Endometrium (tissue), 2 donors: ENCODE measurements at regions not wholly inside any gene's neighbourhood (a gene's known extent, or its start where the extent isn't known, plus 50 kb on each side); places are given as distances from the start of the nearest gene placed in this dataset.
"Not testable (repeated sequence)": the region's sequence is repeated elsewhere in the genome, so short reads cannot be mapped to it uniquely, and the experiment has no call there.

Experiments used
- FAIRE-seq: peaks from 2 replicates; lab custom pipeline; 2012; peaks lifted over from hg19 to GRCh38; lab: Jason Lieb, UNC
- donor health status: control.
- donor health status: control.

DNA sequence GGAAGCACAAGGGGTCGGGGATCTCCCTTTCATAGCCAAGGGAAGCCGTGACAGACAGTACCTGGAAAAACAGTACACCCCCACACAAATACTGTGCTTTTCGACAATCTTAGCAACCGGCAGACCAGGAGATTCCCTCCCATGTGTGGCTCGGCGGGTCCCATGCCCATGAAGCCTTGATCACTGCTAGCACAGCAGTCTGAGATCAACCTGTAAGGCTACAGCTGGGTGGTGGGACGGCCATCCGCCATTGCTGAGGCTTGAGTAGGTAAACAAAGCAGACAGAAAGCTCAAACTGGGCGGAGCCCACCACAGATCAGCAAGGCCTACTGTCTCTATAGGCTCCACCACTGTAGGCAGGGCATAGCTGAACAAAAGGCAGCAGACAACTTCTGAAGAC, 180.2 kb upstream of the SOX6 start:
- FAIRE-seq, result no peak

DNA sequence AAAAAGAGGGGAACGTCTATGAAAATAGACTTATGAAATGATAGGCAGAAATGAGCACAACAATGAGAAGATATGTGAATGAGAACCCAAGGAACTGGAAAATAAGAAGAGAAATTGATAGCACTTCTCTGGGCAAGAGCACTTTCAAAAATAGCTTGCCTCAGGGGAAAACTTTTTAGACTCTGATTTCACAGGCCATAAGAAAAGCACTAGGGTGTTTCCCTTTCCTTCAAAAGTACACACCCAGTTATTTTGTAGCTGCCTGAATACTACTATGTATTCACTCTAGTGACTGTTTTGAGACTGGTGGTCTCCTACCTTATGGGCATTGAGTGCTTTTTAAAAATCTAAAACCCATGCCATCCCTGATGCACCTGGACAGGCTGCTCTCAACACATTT, 172.3 kb upstream of the SOX6 start:
- no peak for FAIRE-seq

DNA sequence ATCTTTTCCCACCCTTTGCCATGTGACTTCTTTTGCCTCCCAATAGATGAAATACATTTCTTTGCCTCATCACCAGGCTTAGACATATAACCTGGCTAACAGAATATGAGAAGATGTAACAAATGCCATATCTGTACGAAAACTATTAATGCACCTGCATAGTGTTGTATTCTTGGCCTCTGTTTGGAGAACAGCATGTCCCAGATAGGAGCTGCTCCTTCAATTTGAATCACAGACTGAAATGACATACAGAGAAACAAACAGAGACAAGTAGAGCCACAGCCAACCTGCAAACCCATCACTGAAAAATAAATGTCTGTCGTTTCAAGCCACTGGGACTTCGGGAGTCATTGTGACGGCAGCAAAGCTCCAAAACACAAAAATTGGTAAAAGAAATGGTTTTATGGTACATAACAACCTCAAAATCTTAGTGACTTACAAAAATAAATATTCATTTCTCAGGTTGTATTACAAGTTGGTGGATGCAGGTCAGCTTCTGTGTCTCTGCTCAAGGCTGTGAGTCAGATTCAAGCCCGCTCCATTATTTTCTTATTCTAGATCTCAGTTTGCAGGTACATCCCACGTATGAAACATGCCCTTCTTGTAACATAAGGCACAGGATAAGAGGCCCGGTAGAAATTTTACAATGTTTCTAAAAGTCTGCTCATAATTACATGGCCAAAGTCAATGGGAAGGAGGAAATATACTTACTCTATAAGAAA, 171.3 kb upstream of the SOX6 start:
- no peak for FAIRE-seq

DNA sequence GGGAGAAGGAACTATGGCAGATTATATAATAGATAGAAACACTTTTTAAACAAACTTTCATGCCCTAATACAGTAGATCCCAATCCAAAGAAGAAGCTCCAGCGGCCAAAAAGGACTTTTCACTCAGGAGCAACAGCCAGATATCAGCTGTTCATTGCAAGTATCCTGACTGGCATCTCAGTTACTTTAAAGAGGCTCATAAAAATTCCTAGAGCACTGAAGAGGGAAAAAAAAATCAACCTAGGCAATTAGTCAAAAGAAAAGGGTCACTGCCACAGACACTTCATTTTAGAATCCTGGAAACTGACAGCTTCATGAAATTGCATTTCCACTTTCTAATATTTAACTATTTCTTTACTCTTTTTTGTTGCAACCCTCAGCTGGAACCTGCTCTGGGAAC, 170.6 kb upstream of the SOX6 start:
- FAIRE-seq, result no peak

DNA sequence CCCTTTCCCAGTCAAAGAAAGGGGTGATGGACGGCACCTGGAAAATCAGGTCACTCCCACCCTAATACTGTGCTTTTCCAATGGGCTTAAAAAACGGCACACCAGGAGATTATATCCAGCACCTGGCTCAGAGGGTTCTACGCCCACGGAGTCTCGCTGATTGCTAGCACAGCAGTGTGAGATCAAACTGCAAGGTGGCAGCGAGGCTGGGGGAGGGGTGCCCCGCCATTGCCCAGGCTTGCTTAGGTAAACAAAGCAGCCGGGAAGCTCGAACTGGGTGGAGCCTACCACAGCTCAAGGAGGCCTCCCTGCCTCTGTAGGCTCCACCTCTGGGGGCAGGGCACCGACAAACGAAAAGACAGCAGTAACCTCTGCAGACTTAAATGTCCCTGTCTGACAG, 164.4 kb upstream of the SOX6 start:
- FAIRE-seq, result not testable (repeated sequence)

DNA sequence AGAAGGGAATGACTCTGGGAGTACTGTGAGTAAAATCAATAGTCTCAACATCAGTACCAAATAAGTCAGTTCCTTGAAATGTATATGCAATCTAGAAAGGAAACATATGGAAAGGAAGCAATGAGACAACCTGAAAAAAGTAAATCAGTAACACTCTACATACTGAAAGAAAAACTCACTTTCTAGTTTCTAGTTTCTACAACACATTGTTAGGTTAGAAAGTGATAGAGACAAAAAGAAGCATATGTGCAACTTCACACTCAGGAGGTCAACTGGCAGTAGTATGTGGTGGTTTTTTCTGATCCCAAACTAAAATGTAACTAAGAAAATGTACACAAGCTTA, 156.5 kb upstream of the SOX6 start:
- no peak for FAIRE-seq

DNA sequence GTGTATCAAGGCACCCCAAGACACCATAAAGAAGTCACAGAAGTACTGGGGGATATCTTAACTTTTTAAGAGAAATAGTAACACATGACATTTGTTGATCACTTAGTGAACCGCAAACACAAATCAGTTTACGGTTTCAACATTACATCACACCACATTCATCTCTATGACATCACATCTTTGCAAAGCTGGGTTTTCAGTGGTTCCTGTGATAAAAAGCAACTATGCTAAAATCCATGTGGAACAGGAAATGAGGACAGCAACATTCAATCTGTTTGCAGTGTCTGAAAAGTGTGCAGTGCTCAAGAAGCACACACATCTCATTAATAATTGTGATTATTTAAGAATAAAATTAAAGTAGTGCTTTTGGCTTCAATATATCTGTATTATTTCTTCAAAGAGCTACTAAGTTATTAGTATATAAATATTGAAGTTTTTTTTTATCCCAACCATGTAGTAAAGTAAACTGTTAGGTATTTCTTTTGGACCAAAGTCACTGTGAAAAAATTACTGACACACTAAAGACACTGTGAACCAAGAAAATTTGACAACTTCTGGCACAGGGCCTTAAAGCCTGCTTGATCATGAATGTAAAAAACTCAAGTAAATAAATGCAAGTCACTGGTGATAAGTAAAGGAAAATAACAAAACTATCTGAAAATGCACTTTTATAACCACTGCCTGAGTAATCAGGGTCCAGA, 156.0 kb upstream of the SOX6 start:
- FAIRE-seq, result no peak

DNA sequence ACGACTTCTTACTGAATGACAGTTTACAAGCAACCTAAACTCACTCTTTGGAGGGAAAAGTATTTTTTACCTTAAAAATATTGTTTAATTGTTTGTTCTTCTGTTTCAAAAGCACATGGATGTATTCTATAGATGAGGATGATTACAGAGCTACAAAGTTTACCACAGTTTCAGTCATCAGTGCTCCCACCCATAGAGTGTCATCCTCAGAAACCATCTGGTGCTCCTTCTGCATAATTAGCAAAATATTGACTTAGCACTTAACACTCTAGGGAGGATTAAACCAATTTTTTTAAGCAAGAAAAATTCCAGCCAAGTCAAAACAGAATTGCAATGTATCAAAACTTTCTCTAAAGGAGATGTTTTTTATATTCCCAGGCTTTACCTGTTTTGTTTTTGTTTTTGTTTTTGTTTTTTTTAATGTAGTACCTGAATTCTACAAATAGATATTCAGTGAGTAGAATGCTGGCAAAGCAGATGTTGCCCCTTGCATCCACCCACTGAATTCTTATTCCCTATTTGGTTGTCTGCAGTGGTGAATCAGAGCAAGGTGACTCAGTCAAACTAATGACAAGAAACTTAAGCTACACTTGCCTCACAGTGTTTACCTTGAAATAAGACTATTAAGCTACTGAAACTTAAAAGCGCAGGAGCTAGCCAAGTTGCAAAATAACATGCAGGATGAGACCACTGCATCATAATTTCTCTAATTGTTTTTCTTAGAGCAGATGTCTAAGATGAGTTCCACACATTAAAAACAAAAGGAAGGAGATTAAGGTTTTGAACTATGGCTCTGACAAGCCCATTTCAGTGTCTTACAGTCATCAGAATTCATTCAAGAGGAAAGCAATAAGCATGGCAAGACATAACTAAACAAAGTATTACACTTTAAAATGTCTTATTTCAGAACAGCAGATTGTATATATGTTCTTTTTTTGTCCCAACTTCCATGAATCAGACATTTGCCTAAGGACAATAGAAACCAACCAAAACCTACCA, 155.1 kb upstream of the SOX6 start:
- FAIRE-seq, result no peak

DNA sequence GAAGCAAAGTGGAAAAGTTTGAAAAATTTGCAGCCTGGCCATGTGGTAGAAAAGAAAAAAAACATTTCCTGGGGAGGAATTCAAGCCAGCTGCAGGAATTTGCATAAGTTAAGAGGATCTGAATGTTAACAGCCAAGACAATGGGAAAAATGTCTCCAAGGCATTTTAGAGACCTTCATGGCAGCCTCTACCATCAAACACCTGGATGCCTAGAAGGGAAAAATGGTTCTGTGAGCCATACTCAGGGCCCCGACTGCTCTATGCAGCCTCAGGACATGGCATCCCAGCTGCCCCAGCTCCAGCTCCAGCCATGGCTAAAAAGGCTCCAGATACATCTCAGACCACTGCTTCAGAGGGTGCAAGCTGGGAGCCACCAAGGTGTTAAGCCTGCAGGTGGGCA, 149.1 kb upstream of the SOX6 start:
- no peak for FAIRE-seq

DNA sequence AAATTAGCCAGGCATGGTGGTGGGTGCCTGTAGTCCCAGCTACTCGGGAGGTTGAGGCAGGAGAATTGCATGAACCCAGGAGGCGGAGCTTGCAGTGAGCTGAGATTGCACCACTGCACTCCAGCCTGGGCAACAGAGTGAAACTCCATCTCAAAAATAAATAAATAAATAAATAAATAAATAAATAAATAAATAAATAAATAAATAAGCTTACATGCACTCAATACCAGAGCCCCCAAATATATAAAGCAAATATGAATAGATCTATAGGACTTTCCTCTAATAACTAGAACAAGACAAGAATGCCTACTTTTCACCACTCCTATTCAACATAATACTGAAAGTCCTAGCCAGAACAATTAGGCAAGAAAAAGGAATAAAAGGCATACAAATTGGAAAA, 147.5 kb upstream of the SOX6 start:
- FAIRE-seq, result not testable (repeated sequence)

DNA sequence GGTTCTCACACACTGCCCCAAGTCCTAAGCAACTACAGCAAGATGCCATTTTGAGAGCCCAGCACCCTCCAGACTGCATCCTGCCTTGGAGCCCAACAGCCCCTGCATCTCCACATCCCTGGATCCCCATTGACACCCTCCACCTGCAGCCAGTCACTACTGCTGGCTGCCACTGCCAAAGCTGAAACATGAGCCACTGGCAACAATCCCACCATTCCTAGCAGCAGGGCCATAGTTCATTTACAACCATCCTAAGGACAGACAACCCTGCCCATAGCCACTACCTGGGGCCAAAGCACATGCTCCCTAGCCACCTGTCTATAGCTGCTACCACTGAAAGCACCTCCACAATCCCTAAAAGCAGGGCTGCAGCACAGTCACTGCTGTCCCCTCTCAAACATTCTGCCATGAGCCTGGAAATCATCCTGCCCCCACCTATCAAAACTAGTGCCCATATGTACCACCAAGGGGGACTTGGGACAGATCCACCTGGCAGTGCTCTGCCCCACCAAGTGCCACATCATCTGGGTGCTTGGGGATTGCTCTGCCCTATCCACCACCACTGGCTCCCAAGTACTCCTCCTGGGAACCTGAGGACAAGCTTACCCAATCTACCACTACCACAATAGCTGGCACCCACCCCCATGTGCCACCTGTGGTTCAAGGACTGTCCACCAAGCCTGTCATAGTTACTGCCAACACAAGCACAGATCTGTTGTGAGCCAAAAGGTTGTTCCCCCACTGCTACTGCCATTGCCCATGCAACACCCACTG, 138.8 kb upstream of the SOX6 start:
- FAIRE-seq, result no peak

DNA sequence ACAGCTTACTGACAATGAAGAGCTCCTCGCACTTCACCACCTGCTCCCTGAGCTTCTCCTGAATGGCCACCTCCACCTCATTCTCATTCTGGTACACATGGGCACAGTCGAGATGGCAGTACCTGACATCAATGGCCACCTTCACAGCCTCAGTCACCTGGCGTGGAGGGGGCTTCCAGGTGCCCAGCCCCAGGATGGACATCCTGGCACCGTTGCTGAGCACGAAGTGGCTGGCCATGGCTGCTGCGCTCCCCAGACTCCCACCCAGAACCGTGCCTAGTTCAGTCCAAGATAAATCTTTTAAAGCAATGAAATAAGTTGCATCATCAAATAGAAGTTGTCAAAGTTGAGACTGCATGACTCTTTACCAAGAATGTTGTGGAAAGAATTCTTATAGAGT, 128.1 kb upstream of the SOX6 start:
- FAIRE-seq, result no peak

DNA sequence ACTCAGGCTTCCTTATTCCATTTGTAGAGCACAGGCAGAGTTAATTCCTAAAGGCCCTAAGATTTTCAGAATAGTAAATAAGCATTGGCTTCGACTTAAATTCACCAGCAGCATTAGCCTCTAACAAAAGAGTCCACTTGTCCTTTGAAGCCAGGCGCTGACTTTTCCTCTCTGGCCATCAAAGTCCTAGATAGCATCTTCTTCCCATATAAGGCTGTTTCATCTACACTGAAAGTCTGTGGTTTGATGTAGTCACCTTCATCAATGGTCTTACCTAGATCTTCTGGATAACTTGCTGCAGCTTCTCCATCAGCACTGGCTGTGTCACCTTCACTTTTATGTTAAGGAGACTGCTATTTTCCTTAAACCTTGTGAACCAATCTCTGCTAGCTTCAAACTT, 118.3 kb upstream of the SOX6 start:
- no peak for FAIRE-seq

DNA sequence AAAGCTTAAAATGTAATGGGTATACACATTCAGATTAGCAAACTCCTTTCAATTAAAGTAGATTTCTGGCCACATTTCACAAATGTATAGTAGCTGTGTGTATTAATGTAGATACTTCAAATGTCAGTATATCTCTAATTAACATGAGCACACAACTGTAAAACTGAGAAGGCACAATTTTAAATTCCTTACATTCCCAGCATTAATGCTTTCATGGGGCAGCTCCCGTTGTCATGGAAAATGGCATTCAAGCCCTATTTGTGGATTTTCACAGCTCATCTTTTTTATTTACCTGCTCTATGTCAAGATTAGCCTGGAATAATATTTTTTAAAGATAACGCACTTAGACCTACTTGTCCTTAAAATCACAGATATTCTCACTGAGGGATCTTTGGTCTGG, 113.6 kb upstream of the SOX6 start:
- no peak for FAIRE-seq

DNA sequence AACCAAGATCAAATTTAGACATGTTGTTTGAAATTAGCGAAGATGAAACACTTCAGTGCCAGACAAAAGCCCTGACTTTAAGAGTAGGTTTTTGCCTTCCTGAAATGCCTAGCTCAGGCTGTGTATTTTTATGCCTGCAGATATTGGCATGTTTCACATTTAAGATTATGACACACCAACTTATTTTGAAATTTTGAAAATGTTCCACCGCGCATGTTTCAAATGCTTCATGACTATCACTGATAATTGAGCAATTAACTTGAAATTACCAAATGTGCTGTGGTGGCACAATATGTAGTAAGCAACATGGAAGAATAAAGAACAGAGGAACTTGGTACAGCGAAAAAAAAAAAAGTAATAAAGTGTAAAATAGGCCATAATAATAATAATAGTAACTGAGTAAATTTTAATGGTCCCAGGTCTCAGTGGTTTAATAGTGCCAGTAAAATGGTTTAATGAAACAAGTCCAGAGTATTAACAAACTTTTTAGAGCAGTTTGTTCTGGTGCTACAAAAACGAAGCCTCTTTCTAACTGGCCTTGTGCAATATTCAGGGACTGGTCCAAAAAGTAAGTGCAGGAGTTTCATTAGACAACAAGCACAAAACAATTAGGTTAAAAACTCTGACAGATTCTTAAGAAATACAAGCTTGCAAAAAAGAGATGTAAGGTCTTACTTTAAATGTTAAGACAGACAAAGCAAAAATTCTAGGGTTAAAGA, 112.5 kb upstream of the SOX6 start:
- FAIRE-seq, result no peak

DNA sequence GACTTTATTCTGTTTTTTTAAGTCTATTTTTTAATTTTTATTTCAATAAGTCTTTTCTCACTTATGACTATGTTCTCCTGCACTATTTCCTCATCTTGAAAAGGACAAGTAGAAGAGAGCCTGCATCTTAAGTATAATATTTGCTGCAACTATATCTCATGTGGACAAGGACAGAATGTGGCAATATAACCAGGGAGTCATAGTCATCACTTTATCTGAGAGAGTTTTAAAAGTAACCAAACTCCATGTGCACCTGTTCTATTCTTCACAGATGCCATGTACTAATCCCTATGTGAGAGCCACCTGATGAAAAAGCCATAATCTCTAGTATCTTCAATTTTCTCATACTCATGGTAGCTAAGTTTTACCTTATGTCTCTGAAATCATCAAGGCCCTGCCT, 104.2 kb upstream of the SOX6 start:
- no peak for FAIRE-seq

DNA sequence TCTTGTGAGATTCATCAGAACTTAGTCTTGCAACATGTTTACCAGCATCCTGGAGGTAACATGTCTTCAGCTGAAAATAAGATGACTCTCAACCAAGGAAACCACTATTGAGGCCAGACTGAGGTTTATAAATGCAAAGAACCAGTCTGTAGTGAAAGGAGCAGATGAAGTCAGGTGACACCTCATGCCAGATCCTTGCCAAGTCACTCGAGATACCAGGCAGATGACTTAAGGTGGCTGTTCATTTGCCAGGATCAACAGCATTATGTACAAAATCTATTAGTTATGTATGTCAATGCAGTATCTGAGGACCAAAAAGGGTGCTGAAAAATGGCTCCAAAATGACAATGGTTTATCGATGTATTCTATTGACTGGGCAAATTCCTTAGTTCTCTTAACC, 100.0 kb upstream of the SOX6 start:
- no peak for FAIRE-seq

DNA sequence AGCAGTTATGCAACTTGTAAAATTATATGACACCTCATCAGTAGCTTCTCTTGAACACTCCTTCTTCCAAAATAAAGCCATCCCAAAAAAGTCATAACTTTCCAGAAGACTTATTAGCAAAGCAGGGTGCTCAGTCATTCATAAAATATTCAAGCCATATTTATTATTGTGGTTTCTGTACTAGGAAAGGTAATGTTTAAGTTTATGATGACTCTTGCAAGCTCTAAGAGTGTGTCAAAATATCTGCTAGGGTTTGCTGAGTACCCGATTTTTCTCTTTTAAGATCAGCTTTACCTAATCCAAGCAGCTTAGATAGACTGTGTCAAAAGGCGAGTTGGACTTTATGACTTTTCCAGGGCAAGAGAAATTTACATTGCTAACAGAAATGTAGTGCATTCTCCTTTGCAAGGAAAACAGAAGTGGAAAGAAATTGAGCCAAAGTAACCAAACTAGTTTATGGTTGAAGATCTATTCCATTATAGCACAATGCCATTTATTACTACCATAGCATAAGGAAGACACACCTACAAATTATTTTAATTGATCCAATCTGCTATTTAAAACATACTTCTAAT, 98.0 kb upstream of the SOX6 start:
- FAIRE-seq, result no peak

DNA sequence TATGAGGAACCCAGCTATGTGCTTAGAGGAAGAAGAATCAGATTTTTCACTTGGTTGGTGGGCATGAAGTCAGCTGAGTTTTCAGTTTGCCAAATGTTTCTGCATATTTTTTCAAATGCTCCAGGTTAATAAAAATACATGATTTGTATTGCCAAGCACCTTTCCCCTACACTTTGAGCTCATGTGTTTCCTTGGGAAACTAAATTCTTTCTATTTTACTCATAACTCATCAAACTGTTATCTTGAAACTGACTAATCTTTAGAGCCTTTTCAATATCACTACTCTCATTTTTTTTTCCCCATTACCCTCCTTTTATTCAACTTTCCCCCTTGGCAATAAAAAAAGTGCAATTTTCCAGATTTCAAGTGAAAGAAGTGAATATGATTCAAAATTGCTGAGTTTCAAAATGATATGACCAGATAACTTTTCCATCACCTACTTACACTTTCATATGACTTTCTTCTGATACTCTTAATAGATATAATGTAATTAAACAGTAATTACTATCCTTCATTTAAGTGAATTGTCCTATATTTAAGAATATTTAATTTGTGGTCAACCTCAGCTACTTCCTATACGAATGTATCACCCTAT, 91.9 kb upstream of the SOX6 start:
- no peak for FAIRE-seq

DNA sequence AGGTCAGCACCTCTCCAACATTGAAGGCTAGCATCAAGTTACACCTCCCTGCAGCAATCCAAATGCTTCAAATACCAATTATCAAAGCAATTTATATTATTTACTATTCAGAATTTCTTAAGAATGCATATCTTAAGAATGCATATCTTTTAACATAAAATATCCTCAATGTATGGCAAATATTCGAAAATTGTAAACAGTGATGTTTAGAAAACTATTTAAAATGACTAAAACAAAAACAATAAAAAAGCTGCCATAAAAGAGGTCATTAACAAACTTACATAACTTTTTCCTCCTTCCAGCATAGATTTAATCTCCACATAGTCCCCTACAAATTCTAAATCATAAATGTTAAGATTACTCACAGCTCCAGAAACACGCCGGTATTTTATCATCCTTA, 85.1 kb upstream of the SOX6 start:
- FAIRE-seq, result no peak

DNA sequence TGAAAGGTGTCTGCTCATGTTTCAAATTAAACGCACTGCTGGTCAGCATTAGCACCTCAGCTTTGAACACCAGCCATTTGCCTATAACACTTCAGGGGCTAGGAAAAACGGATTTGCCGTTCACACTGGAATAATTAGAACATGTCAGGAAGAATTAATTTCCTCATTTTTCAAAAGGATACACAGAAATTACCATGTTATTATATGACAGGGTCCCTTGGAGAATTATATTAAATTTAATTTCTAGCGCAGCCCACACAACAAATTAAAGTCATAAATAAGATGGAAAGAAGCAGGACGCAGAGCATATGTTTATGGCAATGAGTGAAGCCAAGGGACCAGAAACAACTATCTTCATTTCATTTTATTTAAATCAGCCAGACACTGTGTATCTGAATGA, 83.8 kb upstream of the SOX6 start:
- no peak for FAIRE-seq
